Panc1 (cell line): ENCODE measurements at regions not wholly inside any gene's neighbourhood (a gene's known extent, or its start where the extent isn't known, plus 50 kb on each side); places are given as distances from the start of the nearest gene placed in this dataset.

Experiments used
- ATAC-seq: fragments of 200-7000 bp; cut with Tn5 transposase; 2 replicates; pipeline ENCODE4 v1.9.1; 2020; ENCODE audit warnings: mild to moderate bottlenecking, moderate library complexity
- BruUV-seq: library from RNA; stranded (reverse); fragments of 400-500 nt; replicated peaks from 2 replicates; lab custom pipeline; 2021; lab: Mats Ljungman, UMichigan
- CTCF ChIA-PET: fragments of 300-600 bp; sonication (Branson Sonifier 250); formaldehyde crosslinking; loops from one replicate; lab custom pipeline; 2022; ENCODE audit warnings: antibody characterized with exemption; lab: Charles Lee
- POLR2A ChIA-PET: fragments of 300-600 bp; sonication (Branson Sonifier 250); formaldehyde crosslinking; loops from one replicate; lab custom pipeline; 2022; ENCODE audit warnings: antibody characterized with exemption; lab: Charles Lee
- DNase-seq: peaks from one replicate; pipeline ENCODE4 v3.0.0-alpha.2; 2010; ENCODE audit warnings: low read depth, low spot score
- H3K27ac ChIP-seq: 2 replicates; pipeline ENCODE4 v1.5.1; 2011; ENCODE audit warnings: mild to moderate bottlenecking, low read length, inconsistent platforms
- H3K27me3 ChIP-seq: fragments of 200-500 bp; sonication (Bioruptor generic); 2 replicates; pipeline ENCODE4 v1.6.0; 2014; ENCODE audit warnings: low read length, inconsistent platforms; ENCODE audit not compliant: control insufficient read depth, insufficient read depth
- H3K36me3 ChIP-seq: fragments of 200-500 bp; sonication (Bioruptor generic); 2 replicates; pipeline ENCODE4 v1.5.1; 2014; ENCODE audit warnings: inconsistent platforms, mild to moderate bottlenecking, low read length, moderate library complexity; ENCODE audit not compliant: control insufficient read depth, insufficient read depth
- H3K4me1 ChIP-seq: 2 replicates; pipeline ENCODE4 v1.5.1; 2011; ENCODE audit warnings: inconsistent platforms, mild to moderate bottlenecking, low read length, moderate library complexity; ENCODE audit not compliant: control insufficient read depth, insufficient read depth
- H3K4me3 ChIP-seq, 2 experiments: 2 replicates each; pipeline ENCODE4 v1.5.1; 2011 to 2012; ENCODE audit warnings: low read depth in 2 of 2, low read length in 2 of 2, mild to moderate bottlenecking in 2 of 2, inconsistent platforms in 1 of 2, moderate library complexity in 1 of 2
- H3K9me3 ChIP-seq: fragments of 200-500 bp; sonication (Bioruptor generic); 2 replicates; pipeline ENCODE4 v1.5.1; 2014; ENCODE audit warnings: low read depth, mild to moderate bottlenecking, inconsistent platforms, low read length, moderate library complexity; ENCODE audit not compliant: control insufficient read depth, insufficient read depth
- POLR2AphosphoS5 ChIP-seq: IDR thresholded peaks from 2 replicates; pipeline ENCODE4 v1.6.1; 2012; ENCODE audit warnings: mild to moderate bottlenecking, low read depth, low read length, moderate library complexity
- REST ChIP-seq, 2 experiments: IDR thresholded peaks; 2 replicates each; pipeline ENCODE4 v1.6.1; 2011 to 2012; ENCODE audit warnings: low read depth in 2 of 2, control low read depth in 1 of 2, low read length in 1 of 2, mild to moderate bottlenecking in 1 of 2, moderate library complexity in 1 of 2; ENCODE audit not compliant: insufficient read depth in 1 of 2
- SIN3A ChIP-seq: IDR thresholded peaks from 2 replicates; pipeline ENCODE4 v1.6.1; 2012; ENCODE audit warnings: low read depth, mild to moderate bottlenecking, low read length, moderate library complexity, borderline replicate concordance; ENCODE audit not compliant: insufficient read depth
- TCF7L2 ChIP-seq: IDR thresholded peaks from 2 replicates; pipeline ENCODE4 v1.6.1; 2011; ENCODE audit warnings: mild to moderate bottlenecking, low read depth, low read length, inconsistent platforms
- in situ Hi-C: cut with HindIII; loops from 2 replicates; pipeline ENCODE4 v1.10.0; 2016; ENCODE audit warnings: low sequenced_read_pairs, low pct_unique_long_range_greater_than_20kb
- intact Hi-C: fragments of 100-400 bp; cut with micrococcal nuclease; formaldehyde crosslinking; loops from one replicate; pipeline ENCODE4 v1.10.0; 2022; ENCODE audit not compliant: unreplicated experiment
- TF ChIP-seq, protein P1 (sequence below): fragments of 450-650 bp; IDR thresholded peaks from 2 replicates; pipeline ENCODE4 v1.5.1; 2017; ENCODE audit warnings: mild to moderate bottlenecking

GRCh38 chr2:5515693-5516092 is 176.5 kb upstream of the SOX11 start:
- no peaks in the 10 kb centered on the region for H3K4me1 ChIP-seq
- no peak for ATAC-seq
- no TSS peak for BruUV-seq

DNA sequence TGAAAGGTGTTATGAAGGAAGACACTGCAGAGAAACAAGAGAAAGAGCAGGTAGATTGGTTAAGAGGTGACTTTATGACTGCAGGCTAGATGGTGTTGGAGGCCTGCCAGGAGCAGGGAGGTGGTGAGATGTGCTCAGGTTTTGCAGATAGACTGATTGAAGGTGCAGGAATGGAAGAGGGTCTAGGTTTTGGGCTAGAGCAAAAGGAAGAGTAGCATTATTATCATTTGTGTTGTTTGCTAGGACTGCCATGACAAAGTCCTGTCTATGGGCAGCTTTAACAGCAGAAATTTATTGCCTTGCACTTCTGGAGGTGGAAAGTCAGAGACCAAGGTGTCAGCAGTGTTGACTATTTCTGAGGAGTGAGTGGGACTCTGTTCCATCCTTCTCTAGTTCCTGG is 172.9 kb upstream of the SOX11 start:
- in situ Hi-C loops (no loop called here), intact Hi-C loops (no loop called here)
- Histone ChIP-seq H3K4me3 (no peak overlapping the region), H3K27me3 (no peaks in the 10 kb centered on the region), H3K36me3 (no peaks in the 10 kb centered on the region), H3K27ac (no peak overlapping the region), H3K9me3 (no peaks in the 10 kb centered on the region), H3K4me1 (no peaks in the 10 kb centered on the region)
- CTCF ChIA-PET: no interaction called here
- POLR2A ChIA-PET: no interaction called here
- no TSS peak for BruUV-seq
- TF ChIP-seq REST (IDR thresholded peaks at IDR 0.05; ENCODE audit: insufficient read depth in 1 of 2, low read depth in 2 of 2, low read length in 1 of 2): no peak
- TF ChIP-seq POLR2AphosphoS5: no peak
- TF ChIP-seq, protein P1, sequence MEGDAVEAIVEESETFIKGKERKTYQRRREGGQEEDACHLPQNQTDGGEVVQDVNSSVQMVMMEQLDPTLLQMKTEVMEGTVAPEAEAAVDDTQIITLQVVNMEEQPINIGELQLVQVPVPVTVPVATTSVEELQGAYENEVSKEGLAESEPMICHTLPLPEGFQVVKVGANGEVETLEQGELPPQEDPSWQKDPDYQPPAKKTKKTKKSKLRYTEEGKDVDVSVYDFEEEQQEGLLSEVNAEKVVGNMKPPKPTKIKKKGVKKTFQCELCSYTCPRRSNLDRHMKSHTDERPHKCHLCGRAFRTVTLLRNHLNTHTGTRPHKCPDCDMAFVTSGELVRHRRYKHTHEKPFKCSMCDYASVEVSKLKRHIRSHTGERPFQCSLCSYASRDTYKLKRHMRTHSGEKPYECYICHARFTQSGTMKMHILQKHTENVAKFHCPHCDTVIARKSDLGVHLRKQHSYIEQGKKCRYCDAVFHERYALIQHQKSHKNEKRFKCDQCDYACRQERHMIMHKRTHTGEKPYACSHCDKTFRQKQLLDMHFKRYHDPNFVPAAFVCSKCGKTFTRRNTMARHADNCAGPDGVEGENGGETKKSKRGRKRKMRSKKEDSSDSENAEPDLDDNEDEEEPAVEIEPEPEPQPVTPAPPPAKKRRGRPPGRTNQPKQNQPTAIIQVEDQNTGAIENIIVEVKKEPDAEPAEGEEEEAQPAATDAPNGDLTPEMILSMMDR: no peak
- no peak for TF ChIP-seq SIN3A
- TF ChIP-seq TCF7L2: no peak
- no peak for ATAC-seq
- no peak for DNase-seq

More at GRCh38 chr2:5515693-5516092, 176.5 kb upstream of the SOX11 start:
- POLR2A ChIA-PET: no interaction called here
- no peak overlapping the region for H3K4me3 ChIP-seq
- DNase-seq: no peak
- TF ChIP-seq, protein P1: no peak
- in situ Hi-C loops (no loop called here), intact Hi-C loops (no loop called here)
- H3K36me3 ChIP-seq: no peaks in the 10 kb centered on the region
- CTCF ChIA-PET: no interaction called here
- H3K27ac ChIP-seq: no peak overlapping the region
- no peaks in the 10 kb centered on the region for H3K27me3 ChIP-seq
- H3K9me3 ChIP-seq: no peaks in the 10 kb centered on the region
